Activated CD8-positive, alpha-beta memory T cell treated with anti-CD3 and anti-CD28 coated beads for 4 hours (primary cell): ENCODE measurements at regions not wholly inside any gene's neighbourhood (a gene's known extent, or its start where the extent isn't known, plus 50 kb on each side); places are given as distances from the start of the nearest gene placed in this dataset.
"Not testable (repeated sequence)": the region's sequence is repeated elsewhere in the genome, so short reads cannot be mapped to it uniquely, and the experiment has no call there.

Experiments
- DNase-seq, 2 donors: peaks; one replicate each; pipeline ENCODE4 v3.0.0-alpha.2; 2020; ENCODE audit warnings: low read depth in 2 of 2

- no peak for DNase-seq
Observed at GRCh38 chr2:143873886-143874285, 646.0 kb downstream of the ZEB2 start.

DNA sequence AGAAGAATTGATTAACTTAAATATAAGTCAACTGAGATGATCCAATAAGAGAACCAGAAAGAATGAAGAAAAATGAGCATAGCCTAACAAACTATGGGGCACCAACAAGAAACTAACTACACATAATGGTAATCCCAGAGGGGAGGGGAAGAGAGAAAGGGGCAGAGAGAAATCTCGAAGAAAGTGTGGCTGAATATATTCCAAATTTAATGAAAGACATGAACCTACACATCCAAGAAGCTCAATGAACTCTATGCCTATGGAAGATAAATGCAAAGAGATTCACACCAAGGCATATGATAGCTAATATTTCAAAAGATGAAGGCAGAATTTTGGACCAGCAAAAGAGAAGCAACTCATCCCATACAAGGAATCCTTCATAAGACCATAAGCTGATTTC is 649.2 kb downstream of the ZEB2 start:
- DNase-seq, result no peak

DNA sequence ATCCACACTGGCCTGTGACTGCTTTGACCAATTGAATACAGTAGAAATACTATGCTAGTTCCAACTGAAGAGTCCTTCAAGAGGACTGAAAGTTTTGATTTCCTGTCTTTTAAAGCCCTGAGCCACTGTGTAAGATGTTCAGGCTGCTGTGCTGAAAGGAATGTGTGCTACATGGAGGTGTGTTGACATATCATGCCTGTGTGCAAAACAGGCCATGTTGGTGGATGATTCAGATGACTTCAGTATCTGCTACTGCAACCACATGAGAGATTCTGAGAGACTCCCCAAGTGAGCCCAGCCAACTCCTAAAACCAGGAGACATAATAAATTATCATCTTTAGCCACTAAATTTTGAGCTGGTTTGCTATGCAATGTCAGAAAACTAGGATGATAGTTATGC is 662.9 kb downstream of the ZEB2 start:
- DNase-seq, result no peak

- DNase-seq, result no peak
Observed at GRCh38 chr2:143852759-143853158, 667.2 kb downstream of the ZEB2 start.

GRCh38 chr2:143850084-143850483 is 669.8 kb downstream of the ZEB2 start:
- DNase-seq, result no peak

- no peak for DNase-seq
Observed at GRCh38 chr2:143847257-143847656, 672.7 kb downstream of the ZEB2 start.

DNA sequence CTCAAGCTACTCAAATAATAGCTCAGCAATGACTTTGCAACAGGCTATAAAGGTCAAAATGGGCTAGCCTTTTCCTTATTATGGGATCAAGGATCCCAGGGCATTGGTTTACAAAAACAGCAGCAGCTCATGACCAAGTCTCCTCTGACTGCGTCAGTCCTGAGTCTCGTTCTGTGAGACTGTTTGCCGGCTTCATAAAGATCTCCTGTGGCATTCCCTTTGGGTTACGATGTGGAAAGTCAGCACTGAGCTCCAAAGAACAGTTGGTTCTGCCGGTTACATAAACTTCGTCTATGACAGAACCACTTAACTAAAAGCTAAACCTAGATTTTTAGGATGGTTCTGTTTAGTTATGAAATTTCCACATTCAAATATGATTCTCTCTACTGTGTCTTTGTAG is 674.9 kb downstream of the ZEB2 start:
- no peak for DNase-seq

- DNase-seq, result no peak
Observed at GRCh38 chr2:143843686-143844085, 676.2 kb downstream of the ZEB2 start.

DNA sequence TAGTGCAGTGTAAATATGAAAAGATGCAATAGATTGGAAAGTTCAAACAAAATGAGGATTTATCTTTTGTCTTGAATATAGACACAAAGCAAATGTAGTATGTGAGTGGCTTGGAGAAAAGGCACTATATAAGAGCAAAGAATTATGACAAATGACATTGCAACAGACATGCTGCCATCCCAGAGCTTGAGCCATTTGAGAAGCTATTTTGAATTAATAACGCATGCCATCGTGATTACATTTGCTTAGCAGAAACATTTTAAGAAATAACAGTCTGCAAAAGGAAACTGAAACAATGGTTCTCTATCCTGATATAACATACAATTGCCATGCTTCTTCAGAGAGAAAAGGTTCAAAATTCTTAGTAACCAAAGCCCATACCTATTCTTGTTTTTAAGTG is 677.1 kb downstream of the ZEB2 start:
- no peak for DNase-seq

GRCh38 chr2:143841935-143842334 is 678.0 kb downstream of the ZEB2 start:
- no peak for DNase-seq

- DNase-seq, result no peak
Observed at GRCh38 chr2:143840601-143841000, 679.3 kb downstream of the ZEB2 start.

DNA sequence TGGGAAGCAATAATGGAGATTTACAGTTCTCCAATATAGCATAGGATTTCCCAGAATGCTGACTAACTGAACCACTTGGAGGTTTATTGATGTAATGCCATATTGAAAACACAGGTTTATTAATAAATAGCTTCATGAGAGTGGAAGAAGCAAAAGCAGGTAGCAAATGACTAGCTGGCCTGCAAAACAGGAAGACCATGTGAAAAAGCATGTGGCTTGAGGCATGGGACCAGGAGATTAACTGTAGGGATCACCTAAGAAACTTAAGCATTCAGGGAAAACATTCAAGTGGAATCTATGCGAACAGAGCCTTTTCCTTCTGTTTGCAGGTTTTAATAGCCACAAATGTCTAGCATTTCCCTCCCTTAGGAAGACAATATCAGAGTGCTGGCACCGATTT is 679.7 kb downstream of the ZEB2 start:
- DNase-seq, result no peak

DNA sequence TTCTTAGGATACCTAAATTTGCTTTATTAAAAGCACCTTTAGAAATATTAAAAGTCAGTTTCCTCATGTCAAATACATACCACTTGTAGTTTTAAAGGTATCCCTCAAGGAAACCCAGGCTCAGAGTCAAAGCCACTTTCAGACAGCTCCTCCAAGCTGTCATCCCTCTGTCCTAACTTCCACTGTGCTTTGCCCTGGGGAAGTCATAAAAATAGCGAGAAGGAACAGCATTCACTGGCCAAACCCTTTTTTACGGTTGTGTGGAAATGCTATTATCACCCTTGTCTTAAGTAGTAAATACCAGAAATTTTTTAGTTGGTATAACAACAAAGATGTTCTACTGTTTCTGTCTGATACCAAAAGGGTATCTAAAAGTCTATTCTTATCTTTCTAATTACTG is 680.5 kb downstream of the ZEB2 start:
- DNase-seq, result no peak

- DNase-seq, result not testable (repeated sequence)
Observed at GRCh38 chr2:143837055-143837454, 682.9 kb downstream of the ZEB2 start.

- no peak for DNase-seq
Observed at GRCh38 chr2:143835481-143835880, 684.4 kb downstream of the ZEB2 start.

GRCh38 chr2:143833015-143833660 is 686.8 kb downstream of the ZEB2 start:
- no peak for DNase-seq

DNA sequence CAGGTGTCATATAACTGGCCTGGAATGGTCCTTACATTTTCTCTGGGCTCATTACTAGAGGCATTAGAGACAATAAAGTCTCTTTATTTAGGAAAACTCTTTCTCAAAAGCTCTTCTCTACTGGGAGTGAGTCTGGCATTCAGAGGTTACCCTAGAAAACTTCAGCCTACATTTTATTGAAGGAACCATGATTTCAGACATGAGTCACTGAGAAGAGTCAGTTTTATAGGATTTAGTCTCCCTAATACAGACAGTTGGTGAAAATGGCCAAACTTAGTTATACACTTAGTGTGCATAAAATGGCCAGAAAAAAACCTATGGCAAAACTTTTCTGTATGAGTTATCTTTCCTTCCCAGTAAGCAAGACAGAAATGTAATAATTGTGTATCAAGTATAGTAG is 689.4 kb downstream of the ZEB2 start:
- DNase-seq, result no peak

- DNase-seq, result no peak
Observed at GRCh38 chr2:143828763-143829537, 691.0 kb downstream of the ZEB2 start.

GRCh38 chr2:143824791-143825190 is 695.1 kb downstream of the ZEB2 start:
- no peak for DNase-seq

DNA sequence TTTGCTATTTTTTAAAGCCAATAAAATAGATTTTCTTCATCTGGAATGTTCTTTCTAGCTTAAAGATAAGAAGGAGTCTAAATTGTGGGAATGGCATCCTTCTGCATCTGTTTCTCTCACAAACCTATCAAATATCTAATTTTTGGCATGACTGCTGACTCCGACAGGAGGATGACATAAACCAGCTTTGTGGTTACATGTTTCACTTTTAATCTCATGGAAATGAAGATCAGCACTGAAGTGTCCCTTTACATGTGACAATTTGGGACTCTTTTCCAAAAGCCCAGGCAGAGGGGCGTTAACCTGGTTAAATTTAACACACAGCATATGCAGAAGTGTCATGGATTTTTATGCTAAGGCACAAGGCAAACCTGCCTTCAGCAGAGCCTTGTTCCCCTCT is 694.7 kb downstream of the ARHGAP15 start:
- no peak for DNase-seq

- DNase-seq, result no peak
Observed at GRCh38 chr2:143823296-143823695, 694.1 kb downstream of the ARHGAP15 start.

DNA sequence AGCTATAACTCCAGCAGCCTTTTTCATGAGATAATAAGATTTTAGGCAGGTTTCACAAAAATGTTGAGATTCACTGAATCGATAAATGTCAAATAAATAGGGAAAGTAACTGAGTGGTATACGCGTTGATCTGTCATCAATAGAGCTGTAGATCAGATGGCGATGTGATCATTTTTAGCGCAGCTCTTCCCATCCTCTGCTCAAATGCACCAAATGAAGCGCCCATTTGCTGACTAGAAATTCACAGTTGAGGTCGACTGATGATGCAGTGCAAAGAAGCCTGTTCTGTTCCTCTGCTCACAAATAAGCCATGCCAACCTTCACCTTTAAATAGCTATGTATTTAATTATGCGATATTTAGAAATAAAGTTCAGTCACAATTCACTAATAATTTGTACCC is 693.5 kb downstream of the ARHGAP15 start:
- DNase-seq, result no peak

DNA sequence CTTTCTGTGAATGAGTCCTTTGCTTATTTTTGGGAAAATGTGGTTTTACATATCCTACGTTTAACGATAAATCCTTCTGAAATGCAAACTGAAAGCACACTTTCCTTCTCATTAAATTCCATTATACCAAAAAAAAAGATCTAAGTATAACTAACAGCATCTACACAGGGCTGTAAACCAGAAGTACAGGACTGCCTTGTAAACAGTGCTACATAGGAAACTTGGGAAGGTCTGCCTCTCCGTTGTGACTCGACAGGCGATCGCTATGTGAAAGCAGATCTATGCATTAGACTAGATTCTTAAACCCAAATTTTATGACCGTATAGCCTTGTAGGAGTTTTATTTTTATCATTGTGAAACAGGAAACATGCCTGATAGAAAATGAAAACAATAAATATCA is 690.5 kb downstream of the ARHGAP15 start:
- DNase-seq, result no peak
